Peyer's patch (tissue), 4 donors: ENCODE measurements at regions not wholly inside any gene's neighbourhood (a gene's known extent, or its start where the extent isn't known, plus 50 kb on each side); places are given as distances from the start of the nearest gene placed in this dataset.

Experiments used
- DNase-seq, 3 donors: peaks; one replicate each; pipeline ENCODE4 v3.0.0-alpha.2; 2017 to 2019
- H3K27ac ChIP-seq, 4 donors: fragments of 200-600 bp; sonication (generic); one replicate each; pipeline ENCODE4 v1.5.1; 2016 to 2019
- H3K27me3 ChIP-seq, 2 donors: fragments of 200-600 bp; sonication (generic); one replicate each; pipeline ENCODE4 v1.5.1; 2019
- H3K36me3 ChIP-seq, 3 donors: fragments of 200-600 bp; sonication (generic); one replicate each; pipeline ENCODE4 v1.5.1; 2016 to 2019
- H3K4me1 ChIP-seq, 4 donors: fragments of 200-600 bp; sonication (generic); one replicate each; pipeline ENCODE4 v1.5.1; 2016 to 2019
- H3K4me3 ChIP-seq, 4 donors: fragments of 200-600 bp; sonication (generic); 1 replicate in 3 of 4; 2 replicates in 1 of 4; pipeline ENCODE4 v1.5.1; 2016 to 2019; ENCODE audit warnings: mild to moderate bottlenecking in 1 of 4
- H3K9me3 ChIP-seq, 4 donors: fragments of 200-600 bp; sonication (generic); one replicate each; pipeline ENCODE4 v1.5.1; 2016 to 2019; ENCODE audit warnings: mild to moderate bottlenecking in 1 of 4
- CTCF ChIP-seq, 6 experiments: fragments of 450-650 bp in 4 of 6; fragments of 200-600 bp in 2 of 6; sonication (generic) in 1 of 6; IDR thresholded peaks; one replicate each; pipeline ENCODE4 v1.5.1; 2017 to 2019; ENCODE audit warnings: antibody characterized with exemption in 6 of 6, mild to moderate bottlenecking in 3 of 6, moderate library complexity in 1 of 6
- POLR2A ChIP-seq, 2 donors: fragments of 450-650 bp; IDR thresholded peaks; one replicate each; pipeline ENCODE4 v1.5.1; 2017; ENCODE audit warnings: antibody characterized with exemption in 2 of 2, mild to moderate bottlenecking in 2 of 2, moderate library complexity in 2 of 2

- no peak for TF ChIP-seq CTCF (IDR thresholded peaks at IDR 0.05)
- no peak for TF ChIP-seq POLR2A (IDR thresholded peaks at IDR 0.05)
- Histone ChIP-seq H3K4me3 (no peak overlapping the region), H3K9me3 (no peaks in the 10 kb centered on the region), H3K36me3 (no peaks in the 10 kb centered on the region), H3K27me3 (no peaks in the 10 kb centered on the region), H3K27ac (no peak overlapping the region), H3K4me1 (no peaks in the 10 kb centered on the region)
- DNase-seq: no peak
Measured at GRCh38 chr10:6871128-6871527, 291.1 kb upstream of the PRKCQ start.

GRCh38 chr10:6868036-6868725, 288.1 kb upstream of the PRKCQ start:
- TF ChIP-seq POLR2A (IDR thresholded peaks at IDR 0.05) (no peak), CTCF (IDR thresholded peaks at IDR 0.05) (no peak)
- H3K4me3 ChIP-seq: no peak overlapping the region
- DNase-seq: no peak
- no peaks in the 10 kb centered on the region for H3K9me3 ChIP-seq
- no peaks in the 10 kb centered on the region for H3K4me1 ChIP-seq
- H3K27ac ChIP-seq: no peak overlapping the region
- H3K36me3 ChIP-seq: no peaks in the 10 kb centered on the region
- no peaks in the 10 kb centered on the region for H3K27me3 ChIP-seq

- Histone ChIP-seq H3K27me3 (no peaks in the 10 kb centered on the region), H3K4me1 (no peaks in the 10 kb centered on the region), H3K4me3 (no peak overlapping the region), H3K9me3 (no peaks in the 10 kb centered on the region), H3K36me3 (no peaks in the 10 kb centered on the region), H3K27ac (no peak overlapping the region)
- TF ChIP-seq POLR2A (IDR thresholded peaks at IDR 0.05) (no peak), CTCF (IDR thresholded peaks at IDR 0.05) (no peak)
- no peak for DNase-seq
Measured at GRCh38 chr10:6866757-6867156, 286.7 kb upstream of the PRKCQ start.

- Histone ChIP-seq H3K9me3 (no peaks in the 10 kb centered on the region), H3K4me1 (no peaks in the 10 kb centered on the region), H3K36me3 (no peaks in the 10 kb centered on the region), H3K27ac (no peak overlapping the region), H3K27me3 (no peaks in the 10 kb centered on the region), H3K4me3 (no peak overlapping the region)
- DNase-seq: no peak
- TF ChIP-seq POLR2A (IDR thresholded peaks at IDR 0.05) (no peak), CTCF (IDR thresholded peaks at IDR 0.05) (no peak)
Measured at GRCh38 chr10:6864142-6864541, 284.1 kb upstream of the PRKCQ start.

GRCh38 chr10:6863381-6863780, 283.3 kb upstream of the PRKCQ start:
- no peak overlapping the region for H3K4me3 ChIP-seq
- no peak for DNase-seq
- H3K27ac ChIP-seq: no peak overlapping the region
- no peaks in the 10 kb centered on the region for H3K27me3 ChIP-seq
- no peak for TF ChIP-seq POLR2A (IDR thresholded peaks at IDR 0.05)
- no peak for TF ChIP-seq CTCF (IDR thresholded peaks at IDR 0.05)
- no peaks in the 10 kb centered on the region for H3K9me3 ChIP-seq
- H3K36me3 ChIP-seq: no peaks in the 10 kb centered on the region
- no peaks in the 10 kb centered on the region for H3K4me1 ChIP-seq

- Histone ChIP-seq H3K27ac (no peak overlapping the region), H3K4me1 (no peaks in the 10 kb centered on the region), H3K4me3 (no peak overlapping the region), H3K36me3 (no peaks in the 10 kb centered on the region), H3K9me3 (no peaks in the 10 kb centered on the region), H3K27me3 (no peaks in the 10 kb centered on the region)
- DNase-seq: no peak
- TF ChIP-seq POLR2A (IDR thresholded peaks at IDR 0.05) (no peak), CTCF (IDR thresholded peaks at IDR 0.05) (no peak)
Measured at GRCh38 chr10:6850452-6850851, 270.4 kb upstream of the PRKCQ start.
